GM23338 (cell line): ENCODE measurements at regions not wholly inside any gene's neighbourhood (a gene's known extent, or its start where the extent isn't known, plus 50 kb on each side); places are given as distances from the start of the nearest gene placed in this dataset.

Source experiments
- ATAC-seq: fragments of 200-7000 bp; cut with Tn5 transposase; 3 replicates; pipeline ENCODE4 v1.9.1; 2020
- DNase-seq: peaks from one replicate; pipeline ENCODE4 v3.0.0-alpha.2; 2015; ENCODE audit warnings: low spot score
- H2AFZ ChIP-seq: fragments of 200-600 bp; sonication (generic); 2 replicates; pipeline ENCODE4 v1.8.0; 2016; ENCODE audit warnings: antibody characterized with exemption, mild to moderate bottlenecking, moderate library complexity
- H3F3A ChIP-seq: fragments of 200-600 bp; sonication (generic); replicated peaks from 2 replicates; pipeline ENCODE4 v1.8.0; 2017; ENCODE audit warnings: antibody characterized with exemption, mixed run types, low read depth
- H3K27ac ChIP-seq: fragments of 200-600 bp; sonication (generic); 2 replicates; pipeline ENCODE4 v1.6.1; 2016; ENCODE audit warnings: low read depth
- H3K27me3 ChIP-seq: fragments of 200-600 bp; sonication (generic); 2 replicates; pipeline ENCODE4 v1.8.0; 2016; ENCODE audit warnings: mild to moderate bottlenecking, mixed run types, moderate library complexity; ENCODE audit not compliant: insufficient read depth
- H3K36me3 ChIP-seq: fragments of 200-600 bp; sonication (generic); 2 replicates; pipeline ENCODE4 v1.8.0; 2016; ENCODE audit warnings: mild to moderate bottlenecking; ENCODE audit not compliant: insufficient read depth
- H3K4me1 ChIP-seq: fragments of 200-600 bp; sonication (generic); 2 replicates; pipeline ENCODE4 v1.8.0; 2016; ENCODE audit warnings: mild to moderate bottlenecking, moderate library complexity; ENCODE audit not compliant: insufficient read depth
- H3K4me2 ChIP-seq: fragments of 200-600 bp; sonication (generic); 2 replicates; pipeline ENCODE4 v1.7.1; 2017; ENCODE audit warnings: mixed run types
- H3K4me3 ChIP-seq: fragments of 200-600 bp; sonication (generic); 2 replicates; pipeline ENCODE4 v1.6.1; 2016; ENCODE audit warnings: mixed run types
- H3K79me2 ChIP-seq: fragments of 200-600 bp; sonication (generic); replicated peaks from 2 replicates; pipeline ENCODE4 v1.8.0; 2017; ENCODE audit warnings: mild to moderate bottlenecking; ENCODE audit not compliant: insufficient read depth
- H3K9me2 ChIP-seq: fragments of 200-600 bp; sonication (generic); 2 replicates; pipeline ENCODE4 v1.8.0; 2017; ENCODE audit not compliant: insufficient read depth
- H4K20me1 ChIP-seq: fragments of 200-600 bp; sonication (generic); replicated peaks from 2 replicates; pipeline ENCODE4 v1.8.0; 2017; ENCODE audit warnings: mild to moderate bottlenecking; ENCODE audit not compliant: insufficient read depth
- H3K27ac Mint-ChIP-seq: 2 replicates; pipeline ENCODE4 v1.8.0; 2020; ENCODE audit warnings: inconsistent platforms, mild to moderate bottlenecking, moderate library complexity, mixed read lengths
- H3K27me3 Mint-ChIP-seq: 3 replicates; pipeline ENCODE4 v1.8.0; 2022; ENCODE audit warnings: low read depth, mild to moderate bottlenecking, moderate library complexity, mixed read lengths, inconsistent platforms; ENCODE audit not compliant: insufficient read depth, poor library complexity
- H3K36me3 Mint-ChIP-seq: 3 replicates; pipeline ENCODE4 v1.8.0; 2021; ENCODE audit warnings: low read depth, mild to moderate bottlenecking, inconsistent platforms, moderate library complexity, mixed read lengths
- H3K4me1 Mint-ChIP-seq: 3 replicates; pipeline ENCODE4 v1.8.0; 2020; ENCODE audit warnings: mild to moderate bottlenecking, inconsistent platforms, mixed read lengths
- H3K4me3 Mint-ChIP-seq: 3 replicates; pipeline ENCODE4 v1.8.0; 2021; ENCODE audit warnings: moderate library complexity, mild to moderate bottlenecking, inconsistent platforms, mixed read lengths
- H3K9me3 Mint-ChIP-seq: 3 replicates; pipeline ENCODE4 v1.8.0; 2020; ENCODE audit warnings: moderate library complexity, mild to moderate bottlenecking, inconsistent platforms, mixed read lengths
- CREB1 ChIP-seq: fragments of 250-450 bp; sonication (Bioruptor Pico); IDR thresholded peaks from 2 replicates; pipeline ENCODE4 v1.5.0; 2020; ENCODE audit warnings: low read depth, mild to moderate bottlenecking, moderate library complexity
- CTCF ChIP-seq, 2 experiments: fragments of 200-600 bp in 1 of 2; sonication (generic) in 1 of 2; conservative IDR thresholded peaks; 2 replicates each; pipeline versions ENCODE4 v1.5.1 to v1.6.1; 2016 to 2017; ENCODE audit warnings: antibody characterized with exemption in 2 of 2, low read depth in 2 of 2, mild to moderate bottlenecking in 2 of 2, moderate library complexity in 1 of 2
- EZH2 ChIP-seq: fragments of 200-600 bp; sonication (generic); IDR thresholded peaks from one replicate; pipeline ENCODE4 v1.8.0; 2017; ENCODE audit warnings: antibody characterized with exemption, mild to moderate bottlenecking, low read depth; ENCODE audit not compliant: unreplicated experiment
- EZH2phosphoT487 ChIP-seq: fragments of 200-600 bp; sonication (generic); IDR thresholded peaks from one replicate; pipeline ENCODE4 v1.8.1; 2018; ENCODE audit warnings: antibody characterized with exemption; ENCODE audit not compliant: unreplicated experiment
- JUNB ChIP-seq: IDR thresholded peaks from one replicate; pipeline ENCODE4 v1.6.1; 2016; ENCODE audit warnings: antibody characterized with exemption; ENCODE audit not compliant: unreplicated experiment
- NANOG ChIP-seq: IDR thresholded peaks from 2 replicates; pipeline ENCODE4 v1.6.1; 2016; ENCODE audit warnings: antibody characterized with exemption, borderline replicate concordance
- POLR2AphosphoS5 ChIP-seq: IDR thresholded peaks from 2 replicates; pipeline ENCODE4 v1.6.1; 2016; ENCODE audit warnings: antibody characterized with exemption, low read depth
- STAT1 ChIP-seq: IDR thresholded peaks from one replicate; pipeline ENCODE4 v1.6.1; 2016; ENCODE audit warnings: antibody characterized with exemption; ENCODE audit not compliant: unreplicated experiment
- ZNF114 ChIP-seq: fragments of 250-450 bp; sonication (Bioruptor Pico); IDR thresholded peaks from 2 replicates; pipeline ENCODE4 v1.5.0; 2020; ENCODE audit warnings: mild to moderate bottlenecking, moderate library complexity
- ZNF331 ChIP-seq: fragments of 250-450 bp; sonication (Bioruptor Pico); IDR thresholded peaks from 2 replicates; pipeline ENCODE4 v1.5.0; 2020; ENCODE audit warnings: low read depth, mild to moderate bottlenecking, moderate library complexity
- TF ChIP-seq, protein P1 (sequence below): IDR thresholded peaks from 2 replicates; pipeline ENCODE4 v1.6.1; 2016; ENCODE audit warnings: antibody characterized with exemption
- TF ChIP-seq, protein P2 (sequence below): fragments of 250-450 bp; sonication (Bioruptor Pico); IDR thresholded peaks from 2 replicates; pipeline ENCODE4 v1.5.0; 2020; ENCODE audit warnings: mild to moderate bottlenecking, moderate library complexity
- TF ChIP-seq, protein P3 (sequence below): IDR thresholded peaks from one replicate; pipeline ENCODE4 v1.6.1; 2018; ENCODE audit warnings: antibody characterized with exemption; ENCODE audit not compliant: unreplicated experiment

GRCh38 chr16:72355561-72355960, 183.6 kb upstream of the PMFBP1 start:
- no peak overlapping the region for H3K4me2 ChIP-seq
- H3K79me2 ChIP-seq: no peaks in the 10 kb centered on the region
- TF ChIP-seq EZH2: no peak
- no peak for TF ChIP-seq NANOG
- no peak for TF ChIP-seq CREB1 (CRISPR knock-in tag)
- no peak for TF ChIP-seq ZNF331 (CRISPR knock-in tag)
- TF ChIP-seq, protein P1, sequence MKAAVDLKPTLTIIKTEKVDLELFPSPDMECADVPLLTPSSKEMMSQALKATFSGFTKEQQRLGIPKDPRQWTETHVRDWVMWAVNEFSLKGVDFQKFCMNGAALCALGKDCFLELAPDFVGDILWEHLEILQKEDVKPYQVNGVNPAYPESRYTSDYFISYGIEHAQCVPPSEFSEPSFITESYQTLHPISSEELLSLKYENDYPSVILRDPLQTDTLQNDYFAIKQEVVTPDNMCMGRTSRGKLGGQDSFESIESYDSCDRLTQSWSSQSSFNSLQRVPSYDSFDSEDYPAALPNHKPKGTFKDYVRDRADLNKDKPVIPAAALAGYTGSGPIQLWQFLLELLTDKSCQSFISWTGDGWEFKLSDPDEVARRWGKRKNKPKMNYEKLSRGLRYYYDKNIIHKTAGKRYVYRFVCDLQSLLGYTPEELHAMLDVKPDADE: no peak
- no peak for TF ChIP-seq CTCF (conservative IDR thresholded peaks at IDR 0.05; ENCODE audit: low read depth in 2 of 2)
- TF ChIP-seq, protein P2, sequence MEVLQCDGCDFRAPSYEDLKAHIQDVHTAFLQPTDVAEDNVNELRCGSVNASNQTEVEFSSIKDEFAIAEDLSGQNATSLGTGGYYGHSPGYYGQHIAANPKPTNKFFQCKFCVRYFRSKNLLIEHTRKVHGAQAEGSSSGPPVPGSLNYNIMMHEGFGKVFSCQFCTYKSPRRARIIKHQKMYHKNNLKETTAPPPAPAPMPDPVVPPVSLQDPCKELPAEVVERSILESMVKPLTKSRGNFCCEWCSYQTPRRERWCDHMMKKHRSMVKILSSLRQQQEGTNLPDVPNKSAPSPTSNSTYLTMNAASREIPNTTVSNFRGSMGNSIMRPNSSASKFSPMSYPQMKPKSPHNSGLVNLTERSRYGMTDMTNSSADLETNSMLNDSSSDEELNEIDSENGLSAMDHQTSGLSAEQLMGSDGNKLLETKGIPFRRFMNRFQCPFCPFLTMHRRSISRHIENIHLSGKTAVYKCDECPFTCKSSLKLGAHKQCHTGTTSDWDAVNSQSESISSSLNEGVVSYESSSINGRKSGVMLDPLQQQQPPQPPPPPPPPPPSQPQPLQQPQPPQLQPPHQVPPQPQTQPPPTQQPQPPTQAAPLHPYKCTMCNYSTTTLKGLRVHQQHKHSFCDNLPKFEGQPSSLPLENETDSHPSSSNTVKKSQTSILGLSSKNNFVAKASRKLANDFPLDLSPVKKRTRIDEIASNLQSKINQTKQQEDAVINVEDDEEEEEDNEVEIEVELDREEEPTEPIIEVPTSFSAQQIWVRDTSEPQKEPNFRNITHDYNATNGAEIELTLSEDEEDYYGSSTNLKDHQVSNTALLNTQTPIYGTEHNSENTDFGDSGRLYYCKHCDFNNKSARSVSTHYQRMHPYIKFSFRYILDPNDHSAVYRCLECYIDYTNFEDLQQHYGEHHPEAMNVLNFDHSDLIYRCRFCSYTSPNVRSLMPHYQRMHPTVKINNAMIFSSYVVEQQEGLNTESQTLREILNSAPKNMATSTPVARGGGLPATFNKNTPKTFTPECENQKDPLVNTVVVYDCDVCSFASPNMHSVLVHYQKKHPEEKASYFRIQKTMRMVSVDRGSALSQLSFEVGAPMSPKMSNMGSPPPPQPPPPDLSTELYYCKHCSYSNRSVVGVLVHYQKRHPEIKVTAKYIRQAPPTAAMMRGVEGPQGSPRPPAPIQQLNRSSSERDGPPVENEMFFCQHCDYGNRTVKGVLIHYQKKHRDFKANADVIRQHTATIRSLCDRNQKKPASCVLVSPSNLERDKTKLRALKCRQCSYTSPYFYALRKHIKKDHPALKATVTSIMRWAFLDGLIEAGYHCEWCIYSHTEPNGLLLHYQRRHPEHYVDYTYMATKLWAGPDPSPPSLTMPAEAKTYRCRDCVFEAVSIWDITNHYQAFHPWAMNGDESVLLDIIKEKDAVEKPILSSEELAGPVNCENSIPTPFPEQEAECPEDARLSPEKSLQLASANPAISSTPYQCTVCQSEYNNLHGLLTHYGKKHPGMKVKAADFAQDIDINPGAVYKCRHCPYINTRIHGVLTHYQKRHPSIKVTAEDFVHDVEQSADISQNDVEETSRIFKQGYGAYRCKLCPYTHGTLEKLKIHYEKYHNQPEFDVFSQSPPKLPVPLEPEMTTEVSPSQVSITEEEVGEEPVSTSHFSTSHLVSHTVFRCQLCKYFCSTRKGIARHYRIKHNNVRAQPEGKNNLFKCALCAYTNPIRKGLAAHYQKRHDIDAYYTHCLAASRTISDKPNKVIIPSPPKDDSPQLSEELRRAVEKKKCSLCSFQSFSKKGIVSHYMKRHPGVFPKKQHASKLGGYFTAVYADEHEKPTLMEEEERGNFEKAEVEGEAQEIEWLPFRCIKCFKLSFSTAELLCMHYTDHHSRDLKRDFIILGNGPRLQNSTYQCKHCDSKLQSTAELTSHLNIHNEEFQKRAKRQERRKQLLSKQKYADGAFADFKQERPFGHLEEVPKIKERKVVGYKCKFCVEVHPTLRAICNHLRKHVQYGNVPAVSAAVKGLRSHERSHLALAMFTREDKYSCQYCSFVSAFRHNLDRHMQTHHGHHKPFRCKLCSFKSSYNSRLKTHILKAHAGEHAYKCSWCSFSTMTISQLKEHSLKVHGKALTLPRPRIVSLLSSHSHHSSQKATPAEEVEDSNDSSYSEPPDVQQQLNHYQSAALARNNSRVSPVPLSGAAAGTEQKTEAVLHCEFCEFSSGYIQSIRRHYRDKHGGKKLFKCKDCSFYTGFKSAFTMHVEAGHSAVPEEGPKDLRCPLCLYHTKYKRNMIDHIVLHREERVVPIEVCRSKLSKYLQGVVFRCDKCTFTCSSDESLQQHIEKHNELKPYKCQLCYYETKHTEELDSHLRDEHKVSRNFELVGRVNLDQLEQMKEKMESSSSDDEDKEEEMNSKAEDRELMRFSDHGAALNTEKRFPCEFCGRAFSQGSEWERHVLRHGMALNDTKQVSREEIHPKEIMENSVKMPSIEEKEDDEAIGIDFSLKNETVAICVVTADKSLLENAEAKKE: no peak
- TF ChIP-seq POLR2AphosphoS5: no peak
- no peak for TF ChIP-seq JUNB
- TF ChIP-seq EZH2phosphoT487: no peak
- TF ChIP-seq, protein P3, sequence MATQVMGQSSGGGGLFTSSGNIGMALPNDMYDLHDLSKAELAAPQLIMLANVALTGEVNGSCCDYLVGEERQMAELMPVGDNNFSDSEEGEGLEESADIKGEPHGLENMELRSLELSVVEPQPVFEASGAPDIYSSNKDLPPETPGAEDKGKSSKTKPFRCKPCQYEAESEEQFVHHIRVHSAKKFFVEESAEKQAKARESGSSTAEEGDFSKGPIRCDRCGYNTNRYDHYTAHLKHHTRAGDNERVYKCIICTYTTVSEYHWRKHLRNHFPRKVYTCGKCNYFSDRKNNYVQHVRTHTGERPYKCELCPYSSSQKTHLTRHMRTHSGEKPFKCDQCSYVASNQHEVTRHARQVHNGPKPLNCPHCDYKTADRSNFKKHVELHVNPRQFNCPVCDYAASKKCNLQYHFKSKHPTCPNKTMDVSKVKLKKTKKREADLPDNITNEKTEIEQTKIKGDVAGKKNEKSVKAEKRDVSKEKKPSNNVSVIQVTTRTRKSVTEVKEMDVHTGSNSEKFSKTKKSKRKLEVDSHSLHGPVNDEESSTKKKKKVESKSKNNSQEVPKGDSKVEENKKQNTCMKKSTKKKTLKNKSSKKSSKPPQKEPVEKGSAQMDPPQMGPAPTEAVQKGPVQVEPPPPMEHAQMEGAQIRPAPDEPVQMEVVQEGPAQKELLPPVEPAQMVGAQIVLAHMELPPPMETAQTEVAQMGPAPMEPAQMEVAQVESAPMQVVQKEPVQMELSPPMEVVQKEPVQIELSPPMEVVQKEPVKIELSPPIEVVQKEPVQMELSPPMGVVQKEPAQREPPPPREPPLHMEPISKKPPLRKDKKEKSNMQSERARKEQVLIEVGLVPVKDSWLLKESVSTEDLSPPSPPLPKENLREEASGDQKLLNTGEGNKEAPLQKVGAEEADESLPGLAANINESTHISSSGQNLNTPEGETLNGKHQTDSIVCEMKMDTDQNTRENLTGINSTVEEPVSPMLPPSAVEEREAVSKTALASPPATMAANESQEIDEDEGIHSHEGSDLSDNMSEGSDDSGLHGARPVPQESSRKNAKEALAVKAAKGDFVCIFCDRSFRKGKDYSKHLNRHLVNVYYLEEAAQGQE: no peak
- TF ChIP-seq STAT1: no peak
- TF ChIP-seq ZNF114 (CRISPR knock-in tag): no peak
- Mint-ChIP-seq H3K27ac (no peak overlapping the region), H3K4me3 (no peak overlapping the region), H3K4me1 (no peaks in the 10 kb centered on the region), H3K36me3 (no peaks in the 10 kb centered on the region), H3K9me3 (peaks cover 5% of the 10 kb centered on the region; the same call in 2 of the 3 replicates), H3K27me3 (no peaks in the 10 kb centered on the region)
- H3F3A ChIP-seq: no peaks in the 10 kb centered on the region
- H4K20me1 ChIP-seq: no peaks in the 10 kb centered on the region
- H3K4me3 ChIP-seq: no peak overlapping the region
- no peak overlapping the region for H3K27ac ChIP-seq
- H3K27me3 ChIP-seq: no peaks in the 10 kb centered on the region
- no peak for DNase-seq
- no peaks in the 10 kb centered on the region for H3K4me1 ChIP-seq
- H2AFZ ChIP-seq: no peak overlapping the region
- H3K36me3 ChIP-seq: no peaks in the 10 kb centered on the region
- H3K9me2 ChIP-seq: 0 out of 2 replicates have a peak, but pooled peaks cover 4% of the 10 kb centered on the region
- ATAC-seq: no peak
